Mesendoderm (in vitro differentiated cells): ENCODE measurements at regions not wholly inside any gene's neighbourhood (a gene's known extent, or its start where the extent isn't known, plus 50 kb on each side); places are given as distances from the start of the nearest gene placed in this dataset.

Source experiments
- DNase-seq: peaks from one replicate; pipeline ENCODE4 v3.0.0; 2013
- H2AK5ac ChIP-seq: 2 replicates; pipeline ENCODE4 v1.6.1; 2013; ENCODE audit warnings: low read length, inconsistent platforms
- H2BK120ac ChIP-seq: 2 replicates; pipeline ENCODE4 v1.6.1; 2013; ENCODE audit warnings: low read depth, mild to moderate bottlenecking, low read length, moderate library complexity, mixed read lengths
- H2BK15ac ChIP-seq: replicated peaks from 2 replicates; pipeline ENCODE4 v1.6.1; 2013; ENCODE audit warnings: low read depth, mild to moderate bottlenecking, moderate library complexity
- H2BK5ac ChIP-seq: 2 replicates; pipeline ENCODE4 v1.6.1; 2013; ENCODE audit warnings: low read length, inconsistent platforms
- H3K18ac ChIP-seq: 2 replicates; pipeline ENCODE4 v1.6.1; 2013; ENCODE audit warnings: mild to moderate bottlenecking, low read length, mixed read lengths
- H3K23ac ChIP-seq: one replicate; pipeline ENCODE4 v1.6.1; 2013; ENCODE audit warnings: low read length
- H3K27ac ChIP-seq: 2 replicates; pipeline ENCODE4 v1.5.1; 2013; ENCODE audit warnings: low read depth, mild to moderate bottlenecking, inconsistent platforms, low read length, moderate library complexity
- H3K27me3 ChIP-seq: 2 replicates; pipeline ENCODE4 v1.6.1; 2013; ENCODE audit warnings: low read length, control low read depth, mild to moderate bottlenecking, inconsistent platforms; ENCODE audit not compliant: insufficient read depth, poor library complexity
- H3K36me3 ChIP-seq: 2 replicates; pipeline ENCODE4 v1.6.1; 2013; ENCODE audit warnings: low read length, inconsistent platforms; ENCODE audit not compliant: control insufficient read depth, insufficient read depth
- H3K4ac ChIP-seq: one replicate; pipeline ENCODE4 v1.6.1; 2013; ENCODE audit warnings: low read depth, mild to moderate bottlenecking, low read length, moderate library complexity
- H3K4me1 ChIP-seq: 2 replicates; pipeline ENCODE4 v1.6.1; 2013; ENCODE audit warnings: low read depth, low read length, inconsistent platforms; ENCODE audit not compliant: control insufficient read depth
- H3K4me2 ChIP-seq: 2 replicates; pipeline ENCODE4 v1.6.1; 2013; ENCODE audit warnings: low read length
- H3K4me3 ChIP-seq: 2 replicates; pipeline ENCODE4 v1.5.1; 2013; ENCODE audit warnings: mild to moderate bottlenecking, low read length
- H3K56ac ChIP-seq: one replicate; pipeline ENCODE4 v1.6.1; 2013; ENCODE audit warnings: low read length
- H3K79me1 ChIP-seq: 2 replicates; pipeline ENCODE4 v1.6.1; 2013; ENCODE audit warnings: low read length, inconsistent platforms
- H3K79me2 ChIP-seq: 2 replicates; pipeline ENCODE4 v1.6.1; 2013; ENCODE audit warnings: mild to moderate bottlenecking, low read length; ENCODE audit not compliant: control insufficient read depth, insufficient read depth
- H3K9ac ChIP-seq: 2 replicates; pipeline ENCODE4 v1.6.1; 2013; ENCODE audit warnings: low read length, inconsistent platforms
- H4K5ac ChIP-seq: one replicate; pipeline ENCODE4 v1.6.1; 2013; ENCODE audit warnings: low read length
- H4K8ac ChIP-seq: one replicate; pipeline ENCODE4 v1.6.1; 2013; ENCODE audit warnings: low read depth, mild to moderate bottlenecking, control low read depth, low read length, moderate library complexity
- WGBS: extraction: QIAGEN DNeasy Blood & Tissue Kit; methylation state at CpG from one replicate; pipeline ENCODE4 v1.1.7; 2013; ENCODE audit warnings: low lambda C conversion rate, missing lambda C conversion rate; ENCODE audit not compliant: insufficient coverage; ENCODE audit errors: extremely low coverage; 5-methylcytosine and 5-hydroxymethylcytosine counted together

DNA sequence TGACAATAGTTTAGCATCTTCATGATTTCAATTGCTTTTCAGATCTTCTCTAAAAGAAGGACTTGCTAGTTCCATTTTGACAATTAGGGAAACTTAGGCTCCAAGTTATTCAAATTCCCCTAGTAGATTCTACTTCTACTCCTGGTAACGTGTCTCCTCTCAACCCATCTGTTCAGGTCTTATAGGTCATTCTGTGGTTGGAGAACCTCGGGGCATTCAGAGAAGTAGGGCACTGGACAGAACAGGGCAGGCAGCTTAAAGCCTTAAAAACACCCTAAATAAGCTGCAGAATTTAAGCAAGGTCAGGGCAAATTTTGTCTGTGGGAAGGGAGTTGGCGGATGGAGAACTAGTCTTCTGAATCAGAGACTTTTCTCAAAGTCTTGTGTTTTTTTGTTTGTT, 132.4 kb downstream of the TMEM174 start:
- no peak overlapping the region for H3K9ac ChIP-seq
- no peak overlapping the region for H4K8ac ChIP-seq
- no peak overlapping the region for H2BK15ac ChIP-seq
- no peak overlapping the region for H3K4me3 ChIP-seq
- peaks cover 41% of the 10 kb centered on the region for H3K27me3 ChIP-seq
- no peaks in the 10 kb centered on the region for H3K36me3 ChIP-seq
- no peak overlapping the region for H3K4ac ChIP-seq
- DNase-seq = no peak
- no peak overlapping the region for H3K18ac ChIP-seq
- H2BK5ac ChIP-seq = no peak overlapping the region
- peaks cover 2% of the 10 kb centered on the region for H3K4me1 ChIP-seq
- H3K79me1 ChIP-seq = no peaks in the 10 kb centered on the region
- H3K4me2 ChIP-seq = no peak overlapping the region
- no peak overlapping the region for H4K5ac ChIP-seq
- WGBS = no CpG with 5 or more reads among the region's 3 CpGs
- no peak overlapping the region for H2AK5ac ChIP-seq
- H3K27ac ChIP-seq = no peak overlapping the region
- H2BK120ac ChIP-seq = no peak overlapping the region
- H3K23ac ChIP-seq = no peak overlapping the region
- H3K79me2 ChIP-seq = no peaks in the 10 kb centered on the region
- no peak overlapping the region for H3K56ac ChIP-seq

GRCh38 chr5:73304381-73304780, 131.4 kb downstream of the TMEM174 start:
- Histone ChIP-seq H2AK5ac (no peak overlapping the region), H4K5ac (no peak overlapping the region), H3K27ac (no peak overlapping the region), H2BK120ac (no peak overlapping the region), H3K4ac (no peak overlapping the region), H3K9ac (no peak overlapping the region), H3K4me2 (no peak overlapping the region), H3K36me3 (no peaks in the 10 kb centered on the region), H2BK5ac (no peak overlapping the region), H3K4me1 (peaks cover 2% of the 10 kb centered on the region), H4K8ac (no peak overlapping the region), H3K79me2 (no peaks in the 10 kb centered on the region), H3K56ac (no peak overlapping the region), H3K27me3 (peaks cover 50% of the 10 kb centered on the region), H2BK15ac (no peak overlapping the region), H3K79me1 (no peaks in the 10 kb centered on the region), H3K4me3 (no peak overlapping the region), H3K18ac (no peak overlapping the region), H3K23ac (no peak overlapping the region)
- no peak for DNase-seq
- no CpG with 5 or more reads among the region's 2 CpGs for whole genome bisulfite sequencing

- H3K4me3 ChIP-seq = peak overlapping the region; percentile 60
- no peak overlapping the region for H2BK5ac ChIP-seq
- H2BK120ac ChIP-seq = no peak overlapping the region
- no peak overlapping the region for H2BK15ac ChIP-seq
- H3K4ac ChIP-seq = no peak overlapping the region
- H3K18ac ChIP-seq = no peak overlapping the region
- no peak overlapping the region for H4K8ac ChIP-seq
- H3K23ac ChIP-seq = no peak overlapping the region
- peaks cover 60% of the 10 kb centered on the region for H3K27me3 ChIP-seq
- H3K36me3 ChIP-seq = no peaks in the 10 kb centered on the region
- peak; percentile 80 for DNase-seq
- H3K4me1 ChIP-seq = peaks cover 2% of the 10 kb centered on the region
- H4K5ac ChIP-seq = no peak overlapping the region
- H3K79me2 ChIP-seq = no peaks in the 10 kb centered on the region
- H3K79me1 ChIP-seq = no peaks in the 10 kb centered on the region
- no CpG with 5 or more reads among the region's 77 CpGs for WGBS
- H3K4me2 ChIP-seq = peak overlapping the region; percentile 97
- peak overlapping the region; percentile 69 for H3K9ac ChIP-seq
- no peak overlapping the region for H2AK5ac ChIP-seq
- H3K27ac ChIP-seq = no peak overlapping the region
- peak overlapping the region; percentile 82 for H3K56ac ChIP-seq
Observed at GRCh38 chr5:73303148-73304079, 130.4 kb downstream of the TMEM174 start.

GRCh38 chr5:73302797-73303147, 129.8 kb downstream of the TMEM174 start:
- Histone ChIP-seq H3K36me3 (no peaks in the 10 kb centered on the region), H3K4ac (no peak overlapping the region), H3K23ac (no peak overlapping the region), H4K5ac (no peak overlapping the region), H3K56ac (no peak overlapping the region), H3K27ac (no peak overlapping the region), H3K27me3 (peaks cover 66% of the 10 kb centered on the region), H2BK120ac (no peak overlapping the region), H3K79me1 (no peaks in the 10 kb centered on the region), H3K4me3 (no peak overlapping the region), H3K18ac (no peak overlapping the region), H4K8ac (no peak overlapping the region), H3K4me2 (peak overlapping the region; percentile 97), H3K9ac (no peak overlapping the region), H2BK15ac (no peak overlapping the region), H3K4me1 (peaks cover 2% of the 10 kb centered on the region), H2AK5ac (no peak overlapping the region), H3K79me2 (no peaks in the 10 kb centered on the region), H2BK5ac (no peak overlapping the region)
- WGBS = no CpG with 5 or more reads among the region's 9 CpGs
- no peak for DNase-seq

- Histone ChIP-seq H4K8ac (no peak overlapping the region), H3K27me3 (peaks cover 79% of the 10 kb centered on the region), H3K56ac (no peak overlapping the region), H2BK120ac (no peak overlapping the region), H3K9ac (no peak overlapping the region), H3K36me3 (no peaks in the 10 kb centered on the region), H2BK15ac (no peak overlapping the region), H3K4me1 (peaks cover 2% of the 10 kb centered on the region), H2BK5ac (no peak overlapping the region), H3K79me2 (no peaks in the 10 kb centered on the region), H3K23ac (no peak overlapping the region), H3K4me2 (no peak overlapping the region), H3K79me1 (no peaks in the 10 kb centered on the region), H3K4me3 (no peak overlapping the region), H3K27ac (no peak overlapping the region), H3K4ac (no peak overlapping the region), H3K18ac (no peak overlapping the region), H2AK5ac (no peak overlapping the region), H4K5ac (no peak overlapping the region)
- peak; percentile 27 for DNase-seq
- WGBS = no CpG with 5 or more reads among the region's 22 CpGs
Observed at GRCh38 chr5:73301208-73301901, 128.4 kb downstream of the TMEM174 start.
